B cell (primary cell): ENCODE measurements at regions not wholly inside any gene's neighbourhood (a gene's known extent, or its start where the extent isn't known, plus 50 kb on each side); places are given as distances from the start of the nearest gene placed in this dataset.

Experiments used
- CTCF ChIP-seq: fragments of 200-600 bp; IDR thresholded peaks from one replicate; pipeline ENCODE4 v1.8.0; 2022; ENCODE audit warnings: antibody characterized with exemption, mild to moderate bottlenecking
- EZH2 ChIP-seq: IDR thresholded peaks from 2 replicates; pipeline ENCODE4 v1.6.1; 2012; ENCODE audit warnings: borderline replicate concordance, low read depth, mild to moderate bottlenecking, moderate library complexity, low read length; ENCODE audit not compliant: insufficient read depth, poor library complexity, severe bottlenecking

- TF ChIP-seq CTCF: no peak
- no peak for TF ChIP-seq EZH2
These were observed 123.9 kb downstream of the SHOX2 start for GRCh38 chr3:157982359-157982758.
